Activated CD8-positive, alpha-beta memory T cell treated with anti-CD3 and anti-CD28 coated beads, Interleukin-2, amount 50 U/mL, for 48 hours (primary cell): ENCODE measurements at regions not wholly inside any gene's neighbourhood (a gene's known extent, or its start where the extent isn't known, plus 50 kb on each side); places are given as distances from the start of the nearest gene placed in this dataset.
"Not testable (repeated sequence)": the region's sequence is repeated elsewhere in the genome, so short reads cannot be mapped to it uniquely, and the experiment has no call there.

Experiments
- DNase-seq: peaks from one replicate; pipeline ENCODE4 v3.0.0-alpha.2; 2020

- no peak for DNase-seq
These were observed 737.4 kb upstream of the ZP4 start for GRCh38 chr1:238628110-238628509.

GRCh38 chr1:238624776-238625175 is 734.1 kb upstream of the ZP4 start:
- DNase-seq: no peak

- no peak for DNase-seq
These were observed 730.7 kb upstream of the ZP4 start for GRCh38 chr1:238621405-238621804.

GRCh38 chr1:238619652-238620051 is 728.9 kb upstream of the ZP4 start:
- DNase-seq: no peak

- DNase-seq: no peak
These were observed 720.7 kb upstream of the ZP4 start for GRCh38 chr1:238611406-238611805.

- no peak for DNase-seq
These were observed 717.4 kb upstream of the ZP4 start for GRCh38 chr1:238608144-238608543.

- no peak for DNase-seq
These were observed 716.2 kb upstream of the ZP4 start for GRCh38 chr1:238606896-238607295.

- DNase-seq: no peak
These were observed 715.7 kb upstream of the ZP4 start for GRCh38 chr1:238606457-238606856.

GRCh38 chr1:238604357-238604756 is 713.6 kb upstream of the ZP4 start:
- no peak for DNase-seq

GRCh38 chr1:238601604-238602003 is 710.9 kb upstream of the ZP4 start:
- not testable (repeated sequence) for DNase-seq

GRCh38 chr1:238596703-238597102 is 706.0 kb upstream of the ZP4 start:
- DNase-seq: no peak

- DNase-seq: no peak
These were observed 701.9 kb upstream of the ZP4 start for GRCh38 chr1:238592621-238593020.

GRCh38 chr1:238589843-238590435 is 699.2 kb upstream of the ZP4 start:
- no peak for DNase-seq

- DNase-seq: no peak
These were observed 692.1 kb upstream of the ZP4 start for GRCh38 chr1:238582816-238583215.

- no peak for DNase-seq
These were observed 690.6 kb upstream of the ZP4 start for GRCh38 chr1:238581332-238581731.

- DNase-seq: no peak
These were observed 678.0 kb upstream of the ZP4 start for GRCh38 chr1:238568735-238569134.

- no peak for DNase-seq
These were observed 671.6 kb upstream of the ZP4 start for GRCh38 chr1:238562341-238562740.

GRCh38 chr1:238558746-238559145 is 668.0 kb upstream of the ZP4 start:
- DNase-seq: no peak

- no peak for DNase-seq
These were observed 667.4 kb upstream of the ZP4 start for GRCh38 chr1:238558156-238558555.

- no peak for DNase-seq
These were observed 661.5 kb upstream of the ZP4 start for GRCh38 chr1:238552271-238552670.

- DNase-seq: no peak
These were observed 658.4 kb upstream of the ZP4 start for GRCh38 chr1:238549137-238549536.

- DNase-seq: no peak
These were observed 655.4 kb upstream of the ZP4 start for GRCh38 chr1:238546118-238546517.

- DNase-seq: no peak
These were observed 646.9 kb upstream of the ZP4 start for GRCh38 chr1:238537641-238538040.

GRCh38 chr1:238530209-238530851 is 639.6 kb upstream of the ZP4 start:
- no peak for DNase-seq

- no peak for DNase-seq
These were observed 627.0 kb upstream of the ZP4 start for GRCh38 chr1:238517711-238518110.
